ENCODE measurements at regions not wholly inside any gene's neighbourhood (a gene's known extent, or its start where the extent isn't known, plus 50 kb on each side); places are given as distances from the start of the nearest gene placed in this dataset.
A peak's percentile ranks its signal among the peaks of the same experiment; 100 is the strongest.

DNA sequence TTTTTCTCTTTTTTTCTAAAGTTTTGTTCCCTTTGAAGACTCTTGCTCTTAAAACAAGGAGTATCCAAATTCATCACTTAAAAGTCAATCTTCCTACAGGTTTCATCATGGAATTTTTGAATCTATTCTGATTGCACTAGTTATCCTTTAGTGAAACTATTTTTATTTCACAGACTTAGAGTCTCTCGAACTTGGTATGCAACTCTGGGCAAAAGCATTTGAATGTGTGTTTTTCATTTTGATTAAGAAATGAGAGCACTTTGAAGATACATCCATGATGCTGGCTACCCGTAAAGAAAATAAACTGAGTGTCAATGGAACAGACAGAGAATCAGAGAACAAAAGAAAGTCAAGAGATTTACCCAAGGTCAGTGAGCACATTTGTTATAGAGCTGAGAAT is 586.5 kb downstream of the EPM2A start:
- TF ChIP-seq, protein P1, sequence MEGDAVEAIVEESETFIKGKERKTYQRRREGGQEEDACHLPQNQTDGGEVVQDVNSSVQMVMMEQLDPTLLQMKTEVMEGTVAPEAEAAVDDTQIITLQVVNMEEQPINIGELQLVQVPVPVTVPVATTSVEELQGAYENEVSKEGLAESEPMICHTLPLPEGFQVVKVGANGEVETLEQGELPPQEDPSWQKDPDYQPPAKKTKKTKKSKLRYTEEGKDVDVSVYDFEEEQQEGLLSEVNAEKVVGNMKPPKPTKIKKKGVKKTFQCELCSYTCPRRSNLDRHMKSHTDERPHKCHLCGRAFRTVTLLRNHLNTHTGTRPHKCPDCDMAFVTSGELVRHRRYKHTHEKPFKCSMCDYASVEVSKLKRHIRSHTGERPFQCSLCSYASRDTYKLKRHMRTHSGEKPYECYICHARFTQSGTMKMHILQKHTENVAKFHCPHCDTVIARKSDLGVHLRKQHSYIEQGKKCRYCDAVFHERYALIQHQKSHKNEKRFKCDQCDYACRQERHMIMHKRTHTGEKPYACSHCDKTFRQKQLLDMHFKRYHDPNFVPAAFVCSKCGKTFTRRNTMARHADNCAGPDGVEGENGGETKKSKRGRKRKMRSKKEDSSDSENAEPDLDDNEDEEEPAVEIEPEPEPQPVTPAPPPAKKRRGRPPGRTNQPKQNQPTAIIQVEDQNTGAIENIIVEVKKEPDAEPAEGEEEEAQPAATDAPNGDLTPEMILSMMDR (IDR thresholded peaks at IDR 0.05; ENCODE audit: unreplicated experiment): no peak
- BruUV-seq (replicated peaks): no TSS peak

DNA sequence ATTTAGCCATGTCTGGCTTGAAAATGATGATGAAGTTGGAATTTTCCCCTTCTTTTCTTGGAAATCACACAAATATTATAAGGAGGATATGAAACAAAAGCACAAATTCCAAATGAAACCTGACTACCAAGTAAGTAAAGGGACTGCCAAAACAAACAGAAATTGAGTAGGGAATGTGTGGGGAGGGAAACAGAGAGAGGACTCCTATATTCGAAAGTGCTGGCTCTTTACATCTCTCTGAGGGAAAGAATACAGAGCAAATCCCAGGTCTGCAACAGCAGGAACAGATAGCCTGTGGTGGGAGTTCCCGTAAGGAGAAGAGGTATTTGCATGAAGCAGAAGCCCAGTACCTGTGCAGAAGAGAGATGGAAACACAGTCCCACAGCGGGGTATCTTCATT is 583.7 kb downstream of the EPM2A start:
- H3K27ac Mint-ChIP-seq (ENCODE audit: unreplicated experiment): no peak overlapping the region
- intact Hi-C loops (cut with micrococcal nuclease; ENCODE audit: unreplicated experiment): no loop called here
- no peaks in the 10 kb centered on the region for H3K36me3 Mint-ChIP-seq (ENCODE audit: insufficient read depth, unreplicated experiment)
- H3K9me3 Mint-ChIP-seq (ENCODE audit: low read depth, unreplicated experiment): no peaks in the 10 kb centered on the region
- CTCF ChIA-PET: no interaction called here
- BruUV-seq (replicated peaks): no TSS peak
- no peak overlapping the region for H3K4me3 Mint-ChIP-seq (ENCODE audit: low read depth, unreplicated experiment)
- H3K4me1 Mint-ChIP-seq (ENCODE audit: low read depth, unreplicated experiment): peaks cover 19% of the 10 kb centered on the region
- H3K27me3 Mint-ChIP-seq (ENCODE audit: unreplicated experiment): no peaks in the 10 kb centered on the region
- no peak for DNase-seq
- TF ChIP-seq, protein P1 (IDR thresholded peaks at IDR 0.05; ENCODE audit: unreplicated experiment): no peak

More for the DNA sequence above, 586.5 kb downstream of the EPM2A start:
- no peak for DNase-seq
- no peaks in the 10 kb centered on the region for H3K9me3 Mint-ChIP-seq (ENCODE audit: low read depth, unreplicated experiment)
- peaks cover 19% of the 10 kb centered on the region for H3K4me1 Mint-ChIP-seq (ENCODE audit: low read depth, unreplicated experiment)
- CTCF ChIA-PET: no interaction called here
- H3K4me3 Mint-ChIP-seq (ENCODE audit: low read depth, unreplicated experiment): no peak overlapping the region
- H3K36me3 Mint-ChIP-seq (ENCODE audit: insufficient read depth, unreplicated experiment): no peaks in the 10 kb centered on the region
- intact Hi-C loops (cut with micrococcal nuclease; ENCODE audit: unreplicated experiment): no loop called here
- peak overlapping the region; percentile 43 for H3K27ac Mint-ChIP-seq (ENCODE audit: unreplicated experiment)
- H3K27me3 Mint-ChIP-seq (ENCODE audit: unreplicated experiment): no peaks in the 10 kb centered on the region

- Mint-ChIP-seq H3K4me1 (ENCODE audit: low read depth, unreplicated experiment) (peaks cover 6% of the 10 kb centered on the region), H3K9me3 (ENCODE audit: low read depth, unreplicated experiment) (peaks cover under 1% of the 10 kb centered on the region), H3K4me3 (ENCODE audit: low read depth, unreplicated experiment) (no peak overlapping the region), H3K27ac (ENCODE audit: unreplicated experiment) (no peak overlapping the region), H3K36me3 (ENCODE audit: insufficient read depth, unreplicated experiment) (no peaks in the 10 kb centered on the region), H3K27me3 (ENCODE audit: unreplicated experiment) (no peaks in the 10 kb centered on the region)
- TF ChIP-seq, protein P1 (IDR thresholded peaks at IDR 0.05; ENCODE audit: unreplicated experiment): no peak
- CTCF ChIA-PET: no interaction called here
- no peak for DNase-seq
- intact Hi-C loops (cut with micrococcal nuclease; ENCODE audit: unreplicated experiment): no loop called here
- BruUV-seq (replicated peaks): no TSS peak
Measured at GRCh38 chr6:145153495-145153894, 581.8 kb downstream of the EPM2A start.

- Mint-ChIP-seq H3K4me1 (ENCODE audit: low read depth, unreplicated experiment) (no peaks in the 10 kb centered on the region), H3K27me3 (ENCODE audit: unreplicated experiment) (no peaks in the 10 kb centered on the region), H3K9me3 (ENCODE audit: low read depth, unreplicated experiment) (peaks cover 3% of the 10 kb centered on the region), H3K36me3 (ENCODE audit: insufficient read depth, unreplicated experiment) (no peaks in the 10 kb centered on the region), H3K4me3 (ENCODE audit: low read depth, unreplicated experiment) (no peak overlapping the region), H3K27ac (ENCODE audit: unreplicated experiment) (no peak overlapping the region)
- no peak for DNase-seq
- BruUV-seq (replicated peaks): no TSS peak
- CTCF ChIA-PET: no interaction called here
- intact Hi-C loops (cut with micrococcal nuclease; ENCODE audit: unreplicated experiment): no loop called here
- TF ChIP-seq, protein P1 (IDR thresholded peaks at IDR 0.05; ENCODE audit: unreplicated experiment): no peak
Measured at GRCh38 chr6:145155411-145155810, 579.9 kb downstream of the EPM2A start.
